GM06990 (cell line): ENCODE measurements at regions not wholly inside any gene's neighbourhood (a gene's known extent, or its start where the extent isn't known, plus 50 kb on each side); places are given as distances from the start of the nearest gene placed in this dataset.

ENCODE experiments used
- DNase-seq: peaks from one replicate; pipeline ENCODE4 v3.0.0-alpha.2; 2011; ENCODE audit not compliant: insufficient read length; ENCODE audit errors: extremely low read depth
- H3K27me3 ChIP-seq: replicated peaks from 2 replicates; pipeline ENCODE4 v1.6.0; 2011; ENCODE audit warnings: low read length; ENCODE audit not compliant: control insufficient read depth, insufficient read depth
- H3K36me3 ChIP-seq: 2 replicates; pipeline ENCODE4 v1.5.1; 2011; ENCODE audit warnings: low read length; ENCODE audit not compliant: control insufficient read depth, insufficient read depth
- H3K4me3 ChIP-seq: replicated peaks from 2 replicates; pipeline ENCODE4 v1.5.1; 2011; ENCODE audit warnings: low read depth, mild to moderate bottlenecking, control low read depth, low read length
- TF ChIP-seq, protein P1 (sequence below): IDR thresholded peaks from 2 replicates; pipeline ENCODE4 v1.5.1; 2011; ENCODE audit warnings: low read length, control low read depth, mild to moderate bottlenecking, inconsistent platforms; ENCODE audit not compliant: insufficient read depth, poor library complexity, severe bottlenecking

DNA sequence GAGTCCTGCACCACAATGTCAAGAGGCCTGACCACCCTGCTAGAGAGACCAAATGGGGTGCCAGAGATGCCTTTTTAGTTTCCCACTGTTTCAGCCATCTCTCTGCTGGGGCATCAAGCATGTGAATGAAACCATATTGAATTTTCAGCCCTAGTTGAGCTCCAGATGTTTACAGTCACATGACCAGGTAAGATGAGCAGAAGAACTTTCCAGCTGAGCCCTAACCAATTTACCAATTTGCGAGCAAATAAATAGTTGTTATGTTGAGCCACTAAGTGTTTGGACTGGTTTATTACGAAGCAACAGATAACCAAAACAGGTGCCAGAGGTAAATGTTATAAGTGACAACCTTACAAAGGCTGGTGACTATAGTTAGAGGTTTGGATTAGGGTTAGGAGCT is 209.1 kb upstream of the CCL2 start:
- Histone ChIP-seq H3K4me3 (no peak overlapping the region), H3K36me3 (no peaks in the 10 kb centered on the region), H3K27me3 (no peaks in the 10 kb centered on the region)
- no peak for DNase-seq
- TF ChIP-seq, protein P1, sequence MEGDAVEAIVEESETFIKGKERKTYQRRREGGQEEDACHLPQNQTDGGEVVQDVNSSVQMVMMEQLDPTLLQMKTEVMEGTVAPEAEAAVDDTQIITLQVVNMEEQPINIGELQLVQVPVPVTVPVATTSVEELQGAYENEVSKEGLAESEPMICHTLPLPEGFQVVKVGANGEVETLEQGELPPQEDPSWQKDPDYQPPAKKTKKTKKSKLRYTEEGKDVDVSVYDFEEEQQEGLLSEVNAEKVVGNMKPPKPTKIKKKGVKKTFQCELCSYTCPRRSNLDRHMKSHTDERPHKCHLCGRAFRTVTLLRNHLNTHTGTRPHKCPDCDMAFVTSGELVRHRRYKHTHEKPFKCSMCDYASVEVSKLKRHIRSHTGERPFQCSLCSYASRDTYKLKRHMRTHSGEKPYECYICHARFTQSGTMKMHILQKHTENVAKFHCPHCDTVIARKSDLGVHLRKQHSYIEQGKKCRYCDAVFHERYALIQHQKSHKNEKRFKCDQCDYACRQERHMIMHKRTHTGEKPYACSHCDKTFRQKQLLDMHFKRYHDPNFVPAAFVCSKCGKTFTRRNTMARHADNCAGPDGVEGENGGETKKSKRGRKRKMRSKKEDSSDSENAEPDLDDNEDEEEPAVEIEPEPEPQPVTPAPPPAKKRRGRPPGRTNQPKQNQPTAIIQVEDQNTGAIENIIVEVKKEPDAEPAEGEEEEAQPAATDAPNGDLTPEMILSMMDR = no peak

DNA sequence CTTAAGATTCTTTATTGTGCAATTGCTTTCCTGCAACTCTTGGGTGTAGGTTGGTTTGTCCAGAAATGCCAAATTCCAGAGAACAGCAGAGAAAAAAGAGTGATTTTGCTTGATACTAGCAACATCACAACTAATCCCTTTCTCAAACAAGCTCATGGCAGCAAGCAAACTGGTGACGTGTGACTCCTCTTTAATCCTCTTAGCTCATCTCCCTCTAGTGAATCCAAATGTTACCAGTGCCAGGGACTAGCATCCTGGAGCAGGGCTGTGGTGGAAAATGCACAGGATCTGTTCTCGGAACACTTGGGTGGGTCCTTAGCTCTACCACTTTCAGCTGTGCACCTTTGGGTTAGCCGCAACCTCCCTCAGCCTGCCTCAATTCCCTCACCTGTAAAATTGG is 204.0 kb upstream of the CCL2 start:
- Histone ChIP-seq H3K27me3 (no peaks in the 10 kb centered on the region; the same call in 1 of the 2 replicates), H3K4me3 (no peak overlapping the region), H3K36me3 (no peaks in the 10 kb centered on the region)
- DNase-seq = no peak
- TF ChIP-seq, protein P1 = no peak

DNA sequence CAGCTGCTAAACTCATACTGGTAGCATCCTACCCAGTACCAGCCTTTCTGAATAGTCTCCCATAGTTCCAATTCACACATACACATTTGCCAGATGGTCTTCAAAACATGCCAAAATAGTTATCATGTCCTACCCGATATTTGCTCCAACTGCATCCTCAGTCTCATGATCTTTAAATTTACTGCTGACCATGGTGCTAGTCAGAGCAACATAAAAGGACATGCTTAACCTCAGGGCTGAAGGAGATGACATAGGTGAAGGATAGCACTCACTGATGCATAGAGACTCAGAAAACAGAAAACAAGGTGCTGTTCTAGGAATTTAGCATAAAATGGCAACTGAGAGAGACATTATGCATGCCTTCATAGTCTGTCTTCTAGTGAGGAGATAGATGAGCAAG is 200.6 kb upstream of the CCL2 start:
- DNase-seq = no peak
- H3K4me3 ChIP-seq = no peak overlapping the region
- H3K27me3 ChIP-seq = no peaks in the 10 kb centered on the region; the same call in 1 of the 2 replicates
- TF ChIP-seq, protein P1 = no peak
- H3K36me3 ChIP-seq = no peaks in the 10 kb centered on the region

DNA sequence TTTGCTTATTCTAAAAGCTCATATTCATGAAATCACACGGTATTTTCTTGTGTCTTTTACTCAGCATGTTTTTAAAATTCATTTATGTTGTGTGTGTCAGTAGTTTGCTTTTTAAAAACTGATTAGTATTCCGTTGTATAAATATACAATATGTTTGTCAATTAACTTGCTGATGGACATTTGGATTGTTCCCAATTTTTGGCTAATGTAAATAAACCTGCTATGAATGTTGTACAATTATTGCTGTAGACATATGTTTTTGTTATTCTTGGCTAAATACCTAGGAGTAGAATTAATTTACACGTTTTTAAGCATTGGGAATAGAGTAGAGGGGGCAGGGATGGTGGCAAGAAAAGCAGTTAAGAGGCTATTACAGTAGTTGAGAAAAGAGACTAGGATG is 199.5 kb upstream of the CCL2 start:
- no peak for DNase-seq
- Histone ChIP-seq H3K27me3 (no peaks in the 10 kb centered on the region; the same call in 1 of the 2 replicates), H3K4me3 (no peak overlapping the region), H3K36me3 (no peaks in the 10 kb centered on the region)
- TF ChIP-seq, protein P1 = no peak

DNA sequence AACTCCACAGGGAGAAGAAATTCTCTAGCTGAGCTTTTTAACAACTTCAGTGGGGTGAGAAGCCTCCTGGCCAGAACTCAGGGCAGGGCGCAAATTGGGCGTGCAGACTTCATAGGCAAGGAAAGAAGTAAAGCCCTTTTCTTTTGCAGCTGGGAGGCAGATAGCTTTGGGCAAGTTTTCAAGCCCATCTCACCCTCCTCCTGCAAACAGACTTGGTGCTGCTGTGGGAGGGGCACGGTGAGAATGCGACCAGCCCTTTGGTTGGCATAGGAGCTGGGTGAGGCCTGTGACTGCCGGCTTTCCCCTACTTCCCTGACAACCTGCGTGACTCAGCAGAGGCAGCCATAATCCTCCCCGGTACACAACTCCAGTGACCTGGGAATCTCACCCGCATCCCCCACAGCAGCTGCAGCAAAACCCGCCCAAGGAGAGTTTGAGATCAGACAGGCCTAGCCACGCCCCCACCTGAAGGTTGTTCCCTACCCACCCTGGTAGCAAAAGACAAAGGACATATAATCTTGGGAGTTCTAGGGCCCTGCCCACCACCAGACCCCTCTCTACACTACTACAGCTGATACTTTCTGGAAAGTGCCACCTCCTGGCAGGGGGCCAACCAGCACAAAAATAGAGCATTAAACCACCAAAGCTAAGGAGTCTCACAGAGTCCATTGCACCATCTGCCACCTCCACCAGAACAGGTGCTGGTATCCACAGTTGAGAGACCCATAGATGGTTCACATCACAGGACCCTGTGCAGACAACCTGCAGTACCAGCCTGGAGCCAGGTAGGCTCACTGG is 195.5 kb upstream of the CCL2 start:
- Histone ChIP-seq H3K4me3 (no peak overlapping the region), H3K36me3 (no peaks in the 10 kb centered on the region), H3K27me3 (no peaks in the 10 kb centered on the region; the same call in 1 of the 2 replicates)
- no peak for DNase-seq
- TF ChIP-seq, protein P1 = no peak
